Uterus (tissue), 3 donors: ENCODE measurements at regions not wholly inside any gene's neighbourhood (a gene's known extent, or its start where the extent isn't known, plus 50 kb on each side); places are given as distances from the start of the nearest gene placed in this dataset.

Source experiments
- DNase-seq, 2 donors: peaks; one replicate each; pipeline ENCODE4 v3.0.0-alpha.2; 2019 to 2020
- H3K27ac ChIP-seq, 2 donors: fragments of 200-600 bp; sonication (generic); 1 replicate in 1 of 2; 2 replicates in 1 of 2; pipeline ENCODE4 v1.5.1; 2016 to 2018
- H3K27me3 ChIP-seq, 2 donors: fragments of 200-600 bp; sonication (generic); one replicate each; pipeline ENCODE4 v1.5.1; 2018 to 2019; ENCODE audit warnings: control low read depth in 1 of 2
- H3K36me3 ChIP-seq, 2 donors: fragments of 200-600 bp; sonication (generic); one replicate each; pipeline ENCODE4 v1.5.1; 2019; ENCODE audit warnings: control low read depth in 1 of 2
- H3K4me1 ChIP-seq, 2 donors: fragments of 200-600 bp; sonication (generic); one replicate each; pipeline ENCODE4 v1.5.1; 2018 to 2019; ENCODE audit warnings: control low read depth in 1 of 2
- H3K4me3 ChIP-seq, 2 donors: fragments of 200-600 bp; sonication (generic); 1 replicate in 1 of 2; 2 replicates in 1 of 2; pipeline ENCODE4 v1.5.1; 2018 to 2019; ENCODE audit warnings: mild to moderate bottlenecking in 1 of 2
- H3K9me3 ChIP-seq, 2 donors: fragments of 200-600 bp; sonication (generic); one replicate each; pipeline ENCODE4 v1.5.1; 2019; ENCODE audit warnings: control low read depth in 1 of 2
- POLR2A ChIP-seq, 2 donors: fragments of 450-650 bp; IDR thresholded peaks; one replicate each; pipeline ENCODE4 v1.6.1; 2016; ENCODE audit warnings: antibody characterized with exemption in 2 of 2, mild to moderate bottlenecking in 1 of 2, moderate library complexity in 1 of 2
- intact Hi-C: fragments of 100-400 bp; cut with DNase I; formaldehyde crosslinking; loops from one replicate; pipeline ENCODE4 v1.15.1; 2023; ENCODE audit warnings: low total_unique reads
- TF ChIP-seq, protein P1 (sequence below), 4 experiments: fragments of 200-600 bp in 2 of 4; fragments of 450-650 bp in 2 of 4; sonication (generic) in 2 of 4; IDR thresholded peaks; one replicate each; pipeline ENCODE4 v1.5.1; 2016 to 2019; ENCODE audit warnings: antibody characterized with exemption in 4 of 4, mild to moderate bottlenecking in 2 of 4, moderate library complexity in 1 of 4
- donor health status: DM: yes; HTN: yes; CAD: no.

DNA sequence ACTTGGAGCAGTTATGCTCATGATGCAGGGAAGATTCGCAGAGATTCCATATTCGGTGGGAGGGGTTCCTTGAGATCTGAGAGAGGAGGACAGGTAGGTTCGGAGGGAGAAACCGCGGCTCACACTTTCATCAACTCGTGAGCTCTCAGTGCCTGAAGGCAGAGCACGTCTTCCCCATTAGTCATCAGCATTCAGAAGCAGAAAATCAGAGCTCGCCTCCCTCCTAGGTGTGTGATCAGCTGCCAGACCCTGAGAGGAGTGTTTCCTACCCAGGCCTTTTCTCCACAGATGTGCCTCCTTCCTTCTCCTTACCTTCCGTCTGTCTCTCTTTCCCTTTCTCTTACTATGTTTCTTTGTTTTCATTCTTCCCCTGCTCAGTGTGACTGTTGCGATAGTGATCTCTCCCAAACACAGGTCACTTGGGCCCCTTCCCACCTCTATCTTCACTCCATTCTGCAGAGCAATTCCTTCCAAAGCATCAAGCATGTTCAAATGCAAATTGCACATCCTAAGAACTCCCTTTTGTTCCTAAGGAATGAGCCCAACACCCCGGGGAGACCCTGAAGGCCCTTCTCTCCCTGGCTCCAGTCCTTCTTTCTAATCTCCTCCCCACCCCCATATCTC, 389.5 kb downstream of the UQCRFS1 start:
- TF ChIP-seq, protein P1, sequence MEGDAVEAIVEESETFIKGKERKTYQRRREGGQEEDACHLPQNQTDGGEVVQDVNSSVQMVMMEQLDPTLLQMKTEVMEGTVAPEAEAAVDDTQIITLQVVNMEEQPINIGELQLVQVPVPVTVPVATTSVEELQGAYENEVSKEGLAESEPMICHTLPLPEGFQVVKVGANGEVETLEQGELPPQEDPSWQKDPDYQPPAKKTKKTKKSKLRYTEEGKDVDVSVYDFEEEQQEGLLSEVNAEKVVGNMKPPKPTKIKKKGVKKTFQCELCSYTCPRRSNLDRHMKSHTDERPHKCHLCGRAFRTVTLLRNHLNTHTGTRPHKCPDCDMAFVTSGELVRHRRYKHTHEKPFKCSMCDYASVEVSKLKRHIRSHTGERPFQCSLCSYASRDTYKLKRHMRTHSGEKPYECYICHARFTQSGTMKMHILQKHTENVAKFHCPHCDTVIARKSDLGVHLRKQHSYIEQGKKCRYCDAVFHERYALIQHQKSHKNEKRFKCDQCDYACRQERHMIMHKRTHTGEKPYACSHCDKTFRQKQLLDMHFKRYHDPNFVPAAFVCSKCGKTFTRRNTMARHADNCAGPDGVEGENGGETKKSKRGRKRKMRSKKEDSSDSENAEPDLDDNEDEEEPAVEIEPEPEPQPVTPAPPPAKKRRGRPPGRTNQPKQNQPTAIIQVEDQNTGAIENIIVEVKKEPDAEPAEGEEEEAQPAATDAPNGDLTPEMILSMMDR (IDR thresholded peaks at IDR 0.05): no peak
- no peak for TF ChIP-seq POLR2A (IDR thresholded peaks at IDR 0.05)
- H3K27ac ChIP-seq: no peak overlapping the region
- H3K27me3 ChIP-seq: no peaks in the 10 kb centered on the region
- H3K9me3 ChIP-seq: no peaks in the 10 kb centered on the region
- H3K36me3 ChIP-seq: no peaks in the 10 kb centered on the region
- H3K4me3 ChIP-seq: no peak overlapping the region
- H3K4me1 ChIP-seq: no peaks in the 10 kb centered on the region
- no peak for DNase-seq
- intact Hi-C loops: no loop called here

GRCh38 chr19:28820289-28820688, 392.7 kb downstream of the UQCRFS1 start:
- intact Hi-C loops: no loop called here

DNA sequence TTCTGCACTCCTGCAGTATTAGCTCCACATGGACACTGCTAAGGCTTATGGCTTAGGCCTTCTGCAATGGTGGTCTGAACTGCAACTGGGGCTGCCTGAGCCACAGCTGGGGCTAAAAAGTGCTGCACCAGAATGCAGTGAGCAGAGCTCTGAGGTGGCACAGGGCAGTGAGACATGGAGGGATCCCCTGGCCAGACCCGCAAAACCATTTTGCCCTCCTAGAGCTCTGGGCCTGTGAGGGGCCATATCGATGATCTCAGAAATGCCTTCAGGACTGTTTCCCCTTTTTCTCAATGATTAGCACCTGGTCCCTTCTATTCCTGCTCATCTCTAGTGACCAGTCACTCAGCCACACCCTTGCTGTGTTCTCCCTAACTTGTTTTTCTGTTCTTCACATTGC, 397.7 kb downstream of the UQCRFS1 start:
- intact Hi-C loops: no loop called here
- TF ChIP-seq, protein P1 (IDR thresholded peaks at IDR 0.05): no peak
- no peak for TF ChIP-seq POLR2A (IDR thresholded peaks at IDR 0.05)
- H3K27ac ChIP-seq: no peak overlapping the region
- no peaks in the 10 kb centered on the region for H3K36me3 ChIP-seq
- H3K27me3 ChIP-seq: no peaks in the 10 kb centered on the region
- no peak overlapping the region for H3K4me3 ChIP-seq
- H3K9me3 ChIP-seq: no peaks in the 10 kb centered on the region
- no peak for DNase-seq
- no peaks in the 10 kb centered on the region for H3K4me1 ChIP-seq

More at GRCh38 chr19:28820289-28820688, 392.7 kb downstream of the UQCRFS1 start:
- no peak for DNase-seq
- Histone ChIP-seq H3K27me3 (no peaks in the 10 kb centered on the region), H3K36me3 (no peaks in the 10 kb centered on the region), H3K4me3 (no peak overlapping the region), H3K27ac (no peak overlapping the region), H3K4me1 (no peaks in the 10 kb centered on the region), H3K9me3 (no peaks in the 10 kb centered on the region)
- TF ChIP-seq, protein P1 (IDR thresholded peaks at IDR 0.05): no peak
- no peak for TF ChIP-seq POLR2A (IDR thresholded peaks at IDR 0.05)

GRCh38 chr19:28794301-28794700, 418.6 kb downstream of the UQCRFS1 start:
- Histone ChIP-seq H3K4me3 (no peak overlapping the region), H3K9me3 (no peaks in the 10 kb centered on the region), H3K4me1 (peaks cover 0 to 5% of the 10 kb centered on the region in 2 donors), H3K27ac (no peak overlapping the region), H3K27me3 (peaks cover 0 to 13% of the 10 kb centered on the region in 2 donors), H3K36me3 (no peaks in the 10 kb centered on the region)
- no peak for TF ChIP-seq POLR2A (IDR thresholded peaks at IDR 0.05)
- TF ChIP-seq, protein P1 (IDR thresholded peaks at IDR 0.05): no peak
- no peak for DNase-seq
- intact Hi-C loops: no loop called here

- intact Hi-C loops: no loop called here
- DNase-seq: no peak
- TF ChIP-seq, protein P1 (IDR thresholded peaks at IDR 0.05): no peak
- TF ChIP-seq POLR2A (IDR thresholded peaks at IDR 0.05): no peak
- Histone ChIP-seq H3K27me3 (peaks cover 0 to 13% of the 10 kb centered on the region in 2 donors), H3K4me1 (peaks cover 0 to 5% of the 10 kb centered on the region in 2 donors), H3K27ac (no peak overlapping the region), H3K4me3 (no peak overlapping the region), H3K9me3 (no peaks in the 10 kb centered on the region), H3K36me3 (no peaks in the 10 kb centered on the region)
Observed at GRCh38 chr19:28793391-28794168, 419.4 kb downstream of the UQCRFS1 start.
